ENCODE measurements at regions not wholly inside any gene's neighbourhood (a gene's known extent, or its start where the extent isn't known, plus 50 kb on each side); places are given as distances from the start of the nearest gene placed in this dataset.
A peak's percentile ranks its signal among the peaks of the same experiment; 100 is the strongest.

GRCh38 chr5:175275748-175276147 lies 168.2 kb downstream of the DRD1 start:
- no peak overlapping the region for H3K27ac ChIP-seq (ENCODE audit: low read depth in 2 of 2, low read length in 2 of 2)
- H3K9ac ChIP-seq (ENCODE audit: low read depth in 1 of 2, low read length in 2 of 2): no peak overlapping the region
- H3K9me3 ChIP-seq (ENCODE audit: control insufficient read depth in 2 of 2, low read length in 2 of 2): no peaks in the 10 kb centered on the region
- H3K4me3 ChIP-seq (ENCODE audit: low read length in 2 of 2): no peak overlapping the region
- no peaks in the 10 kb centered on the region for H3K36me3 ChIP-seq (ENCODE audit: control insufficient read depth in 2 of 2, insufficient read depth in 2 of 2, low read length in 2 of 2)
- H3K27me3 ChIP-seq (ENCODE audit: control insufficient read depth in 2 of 2, insufficient read depth in 2 of 2, low read length in 2 of 2): no peaks in the 10 kb centered on the region
- no peaks in the 10 kb centered on the region for H3K4me1 ChIP-seq (ENCODE audit: control insufficient read depth in 2 of 2, insufficient read depth in 2 of 2, low read length in 2 of 2)

GRCh38 chr5:175275097-175275496 lies 168.9 kb downstream of the DRD1 start:
- Histone ChIP-seq H3K4me1 (ENCODE audit: control insufficient read depth in 2 of 2, insufficient read depth in 2 of 2, low read length in 2 of 2) (no peaks in the 10 kb centered on the region), H3K27ac (ENCODE audit: low read depth in 2 of 2, low read length in 2 of 2) (no peak overlapping the region), H3K36me3 (ENCODE audit: control insufficient read depth in 2 of 2, insufficient read depth in 2 of 2, low read length in 2 of 2) (no peaks in the 10 kb centered on the region), H3K27me3 (ENCODE audit: control insufficient read depth in 2 of 2, insufficient read depth in 2 of 2, low read length in 2 of 2) (no peaks in the 10 kb centered on the region), H3K9me3 (ENCODE audit: control insufficient read depth in 2 of 2, low read length in 2 of 2) (no peaks in the 10 kb centered on the region), H3K4me3 (ENCODE audit: low read length in 2 of 2) (no peak overlapping the region), H3K9ac (ENCODE audit: low read depth in 1 of 2, low read length in 2 of 2) (no peak overlapping the region)

- no peaks in the 10 kb centered on the region for H3K4me1 ChIP-seq (ENCODE audit: control insufficient read depth in 2 of 2, insufficient read depth in 2 of 2, low read length in 2 of 2)
- H3K9me3 ChIP-seq (ENCODE audit: control insufficient read depth in 2 of 2, low read length in 2 of 2): no peaks in the 10 kb centered on the region
Observed at GRCh38 chr5:175274171-175274570, 169.8 kb downstream of the DRD1 start.

GRCh38 chr5:175264406-175264805 lies 179.6 kb downstream of the DRD1 start:
- no peaks in the 10 kb centered on the region for H3K27me3 ChIP-seq (ENCODE audit: control insufficient read depth in 2 of 2, insufficient read depth in 2 of 2, low read length in 2 of 2)
- H3K4me1 ChIP-seq (ENCODE audit: control insufficient read depth in 2 of 2, insufficient read depth in 2 of 2, low read length in 2 of 2): no peaks in the 10 kb centered on the region
- H3K9ac ChIP-seq (ENCODE audit: low read depth in 1 of 2, low read length in 2 of 2): no peak overlapping the region
- no peak overlapping the region for H3K27ac ChIP-seq (ENCODE audit: low read depth in 2 of 2, low read length in 2 of 2)
- H3K9me3 ChIP-seq (ENCODE audit: control insufficient read depth in 2 of 2, low read length in 2 of 2): no peaks in the 10 kb centered on the region
- H3K4me3 ChIP-seq (ENCODE audit: low read length in 2 of 2): no peak overlapping the region
- H3K36me3 ChIP-seq (ENCODE audit: control insufficient read depth in 2 of 2, insufficient read depth in 2 of 2, low read length in 2 of 2): no peaks in the 10 kb centered on the region

More at GRCh38 chr5:175274171-175274570, 169.8 kb downstream of the DRD1 start:
- H3K4me3 ChIP-seq (ENCODE audit: low read length in 2 of 2): no peak overlapping the region
- no peaks in the 10 kb centered on the region for H3K27me3 ChIP-seq (ENCODE audit: control insufficient read depth in 2 of 2, insufficient read depth in 2 of 2, low read length in 2 of 2)
- no peaks in the 10 kb centered on the region for H3K36me3 ChIP-seq (ENCODE audit: control insufficient read depth in 2 of 2, insufficient read depth in 2 of 2, low read length in 2 of 2)
- no peak overlapping the region for H3K27ac ChIP-seq (ENCODE audit: low read depth in 2 of 2, low read length in 2 of 2)
- no peak overlapping the region for H3K9ac ChIP-seq (ENCODE audit: low read depth in 1 of 2, low read length in 2 of 2)

GRCh38 chr5:175263776-175264175 lies 180.2 kb downstream of the DRD1 start:
- Histone ChIP-seq H3K36me3 (ENCODE audit: control insufficient read depth in 2 of 2, insufficient read depth in 2 of 2, low read length in 2 of 2) (no peaks in the 10 kb centered on the region), H3K27ac (ENCODE audit: low read depth in 2 of 2, low read length in 2 of 2) (no peak overlapping the region), H3K4me3 (ENCODE audit: low read length in 2 of 2) (no peak overlapping the region), H3K27me3 (ENCODE audit: control insufficient read depth in 2 of 2, insufficient read depth in 2 of 2, low read length in 2 of 2) (no peaks in the 10 kb centered on the region), H3K4me1 (ENCODE audit: control insufficient read depth in 2 of 2, insufficient read depth in 2 of 2, low read length in 2 of 2) (no peaks in the 10 kb centered on the region), H3K9ac (ENCODE audit: low read depth in 1 of 2, low read length in 2 of 2) (no peak overlapping the region), H3K9me3 (ENCODE audit: control insufficient read depth in 2 of 2, low read length in 2 of 2) (no peaks in the 10 kb centered on the region)

GRCh38 chr5:175261526-175261925 lies 182.5 kb downstream of the DRD1 start:
- Histone ChIP-seq H3K9me3 (ENCODE audit: control insufficient read depth in 2 of 2, low read length in 2 of 2) (no peaks in the 10 kb centered on the region), H3K36me3 (ENCODE audit: control insufficient read depth in 2 of 2, insufficient read depth in 2 of 2, low read length in 2 of 2) (no peaks in the 10 kb centered on the region), H3K4me1 (ENCODE audit: control insufficient read depth in 2 of 2, insufficient read depth in 2 of 2, low read length in 2 of 2) (no peaks in the 10 kb centered on the region), H3K9ac (ENCODE audit: low read depth in 1 of 2, low read length in 2 of 2) (no peak overlapping the region), H3K4me3 (ENCODE audit: low read length in 2 of 2) (no peak overlapping the region), H3K27me3 (ENCODE audit: control insufficient read depth in 2 of 2, insufficient read depth in 2 of 2, low read length in 2 of 2) (no peaks in the 10 kb centered on the region), H3K27ac (ENCODE audit: low read depth in 2 of 2, low read length in 2 of 2) (no peak overlapping the region)

GRCh38 chr5:175261037-175261436 lies 182.9 kb downstream of the DRD1 start:
- H3K9ac ChIP-seq (ENCODE audit: low read depth in 1 of 2, low read length in 2 of 2): no peak overlapping the region

GRCh38 chr5:175257847-175258194 lies 186.2 kb downstream of the DRD1 start:
- Histone ChIP-seq H3K27me3 (ENCODE audit: control insufficient read depth in 2 of 2, insufficient read depth in 2 of 2, low read length in 2 of 2) (no peaks in the 10 kb centered on the region), H3K9me3 (ENCODE audit: control insufficient read depth in 2 of 2, low read length in 2 of 2) (no peaks in the 10 kb centered on the region), H3K4me1 (ENCODE audit: control insufficient read depth in 2 of 2, insufficient read depth in 2 of 2, low read length in 2 of 2) (no peaks in the 10 kb centered on the region), H3K4me3 (ENCODE audit: low read length in 2 of 2) (no peak overlapping the region), H3K9ac (ENCODE audit: low read depth in 1 of 2, low read length in 2 of 2) (no peak overlapping the region), H3K36me3 (ENCODE audit: control insufficient read depth in 2 of 2, insufficient read depth in 2 of 2, low read length in 2 of 2) (no peaks in the 10 kb centered on the region), H3K27ac (ENCODE audit: low read depth in 2 of 2, low read length in 2 of 2) (no peak overlapping the region)

More at GRCh38 chr5:175261037-175261436, 182.9 kb downstream of the DRD1 start:
- H3K27me3 ChIP-seq (ENCODE audit: control insufficient read depth in 2 of 2, insufficient read depth in 2 of 2, low read length in 2 of 2): no peaks in the 10 kb centered on the region
- H3K4me3 ChIP-seq (ENCODE audit: low read length in 2 of 2): no peak overlapping the region
- H3K9me3 ChIP-seq (ENCODE audit: control insufficient read depth in 2 of 2, low read length in 2 of 2): no peaks in the 10 kb centered on the region
- H3K36me3 ChIP-seq (ENCODE audit: control insufficient read depth in 2 of 2, insufficient read depth in 2 of 2, low read length in 2 of 2): no peaks in the 10 kb centered on the region
- no peaks in the 10 kb centered on the region for H3K4me1 ChIP-seq (ENCODE audit: control insufficient read depth in 2 of 2, insufficient read depth in 2 of 2, low read length in 2 of 2)
- no peak overlapping the region for H3K27ac ChIP-seq (ENCODE audit: low read depth in 2 of 2, low read length in 2 of 2)

- Histone ChIP-seq H3K4me1 (ENCODE audit: control insufficient read depth in 2 of 2, insufficient read depth in 2 of 2, low read length in 2 of 2) (no peaks in the 10 kb centered on the region), H3K27me3 (ENCODE audit: control insufficient read depth in 2 of 2, insufficient read depth in 2 of 2, low read length in 2 of 2) (no peaks in the 10 kb centered on the region), H3K9me3 (ENCODE audit: control insufficient read depth in 2 of 2, low read length in 2 of 2) (no peaks in the 10 kb centered on the region)
Observed at GRCh38 chr5:175257128-175257846, 186.7 kb downstream of the DRD1 start.

GRCh38 chr5:175254155-175254554 lies 189.8 kb downstream of the DRD1 start:
- Histone ChIP-seq H3K27me3 (ENCODE audit: control insufficient read depth in 2 of 2, insufficient read depth in 2 of 2, low read length in 2 of 2) (no peaks in the 10 kb centered on the region), H3K9me3 (ENCODE audit: control insufficient read depth in 2 of 2, low read length in 2 of 2) (no peaks in the 10 kb centered on the region), H3K36me3 (ENCODE audit: control insufficient read depth in 2 of 2, insufficient read depth in 2 of 2, low read length in 2 of 2) (no peaks in the 10 kb centered on the region), H3K9ac (ENCODE audit: low read depth in 1 of 2, low read length in 2 of 2) (no peak overlapping the region), H3K4me3 (ENCODE audit: low read length in 2 of 2) (no peak overlapping the region), H3K4me1 (ENCODE audit: control insufficient read depth in 2 of 2, insufficient read depth in 2 of 2, low read length in 2 of 2) (no peaks in the 10 kb centered on the region), H3K27ac (ENCODE audit: low read depth in 2 of 2, low read length in 2 of 2) (peak overlapping the region; percentile 27 to 52)

More at GRCh38 chr5:175257128-175257846, 186.7 kb downstream of the DRD1 start:
- no peaks in the 10 kb centered on the region for H3K36me3 ChIP-seq (ENCODE audit: control insufficient read depth in 2 of 2, insufficient read depth in 2 of 2, low read length in 2 of 2)
- no peak overlapping the region for H3K27ac ChIP-seq (ENCODE audit: low read depth in 2 of 2, low read length in 2 of 2)
- H3K9ac ChIP-seq (ENCODE audit: low read depth in 1 of 2, low read length in 2 of 2): no peak overlapping the region
- no peak overlapping the region for H3K4me3 ChIP-seq (ENCODE audit: low read length in 2 of 2)
